ENCODE measurements at regions not wholly inside any gene's neighbourhood (a gene's known extent, or its start where the extent isn't known, plus 50 kb on each side); places are given as distances from the start of the nearest gene placed in this dataset.

DNA sequence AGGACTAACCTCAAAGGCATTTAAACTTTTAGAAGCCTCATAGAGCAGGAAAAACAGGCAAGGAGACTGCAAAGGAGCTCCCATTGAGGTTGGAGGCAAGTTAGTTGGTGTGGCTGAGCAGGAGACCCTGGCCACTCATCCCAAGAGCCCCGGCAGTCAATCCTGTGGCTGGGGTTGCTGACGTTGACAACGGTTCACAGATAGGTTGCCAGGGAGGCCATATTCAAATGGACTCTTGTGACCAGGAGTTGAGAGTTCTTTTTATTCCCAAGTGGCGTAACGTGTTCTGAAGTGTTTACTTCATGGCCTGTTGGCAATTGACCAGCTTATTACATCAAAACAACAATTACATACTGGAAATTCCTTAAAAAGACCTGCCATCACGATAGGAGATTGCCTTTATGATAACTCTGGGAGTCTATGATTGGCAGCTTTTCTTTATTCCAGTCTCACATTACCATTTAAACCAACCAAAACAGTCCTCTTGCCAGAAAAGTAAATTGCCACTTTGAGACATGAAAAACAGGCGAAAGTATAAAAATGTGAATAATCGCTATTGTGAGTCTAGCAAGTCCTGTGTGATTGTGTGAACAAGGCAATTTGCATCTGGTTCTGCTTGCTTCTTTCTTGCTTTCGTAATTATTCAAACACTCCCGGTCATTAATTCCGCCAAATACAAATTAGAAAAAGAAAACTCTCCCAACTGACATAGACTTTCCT, 394.9 kb downstream of the MED10 start:
- no peak for DNase-seq

- DNase-seq = no peak
Observed at GRCh38 chr5:5981562-5981961, 396.8 kb downstream of the MED10 start.

- no peak for DNase-seq
Observed at GRCh38 chr5:5980538-5980895, 397.8 kb downstream of the MED10 start.

- no peak for DNase-seq
Observed at GRCh38 chr5:5979761-5980537, 398.4 kb downstream of the MED10 start.

DNA sequence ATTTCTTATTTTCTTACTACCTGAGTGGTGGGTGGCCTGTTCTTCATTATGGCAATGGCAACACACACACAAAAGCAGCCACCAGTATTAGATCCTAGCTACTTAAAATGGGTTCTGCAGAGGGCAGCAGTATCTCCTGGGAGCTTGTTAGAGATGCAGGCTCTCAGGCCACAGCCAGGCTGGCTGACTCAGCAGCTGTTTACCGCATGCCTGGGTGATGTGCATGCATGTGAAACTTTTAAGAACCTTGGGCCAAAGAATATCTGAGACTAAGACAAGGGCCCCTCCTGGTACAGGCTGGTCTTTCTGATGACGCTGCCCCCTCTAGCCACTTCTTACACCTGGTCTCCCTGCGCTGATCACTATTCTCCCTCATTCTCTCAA, 399.0 kb downstream of the MED10 start:
- DNase-seq = no peak

DNA sequence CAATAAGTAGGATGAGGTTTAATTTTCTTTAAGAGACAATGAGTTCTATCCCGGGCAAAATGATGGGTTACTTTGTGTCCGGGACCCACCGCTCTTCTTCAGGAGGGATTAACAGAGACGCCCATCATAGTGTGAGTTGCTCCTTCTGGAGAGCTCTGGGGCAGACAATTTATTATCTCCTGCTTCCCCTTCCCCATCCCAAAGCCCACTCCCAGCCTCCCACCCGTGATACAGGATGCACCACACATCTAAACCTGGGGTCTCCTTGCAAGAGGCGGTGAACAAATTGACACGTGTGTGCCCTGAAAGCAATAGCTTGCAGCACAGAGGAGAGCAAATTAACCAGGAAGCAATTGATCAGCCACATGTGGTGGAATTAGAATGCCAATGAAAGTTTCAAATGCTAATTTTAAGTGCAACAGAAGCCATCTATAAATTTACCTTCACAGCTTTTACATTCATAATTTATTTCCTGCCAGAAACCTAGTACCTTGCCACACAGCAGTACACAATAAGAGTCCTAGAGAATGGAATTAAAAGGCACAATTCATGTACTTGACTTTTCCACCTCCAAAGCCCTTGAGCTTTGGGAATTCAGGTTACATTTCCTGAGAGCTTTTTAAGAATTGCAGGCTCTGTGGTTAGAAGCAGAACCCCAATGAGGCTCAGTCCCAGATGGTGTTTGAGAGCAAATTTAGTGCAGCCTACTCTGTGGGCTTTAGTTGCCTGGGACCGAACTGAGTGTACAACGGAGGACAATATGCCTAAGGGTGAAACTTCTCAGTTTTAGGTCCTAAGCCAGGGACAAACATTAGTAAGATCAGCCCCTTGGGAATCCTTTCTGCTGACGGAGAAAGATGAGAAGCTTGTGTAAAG, 399.6 kb downstream of the MED10 start:
- no peak for DNase-seq

- no peak for DNase-seq
Observed at GRCh38 chr5:5971203-5971602, 407.1 kb downstream of the MED10 start.

DNA sequence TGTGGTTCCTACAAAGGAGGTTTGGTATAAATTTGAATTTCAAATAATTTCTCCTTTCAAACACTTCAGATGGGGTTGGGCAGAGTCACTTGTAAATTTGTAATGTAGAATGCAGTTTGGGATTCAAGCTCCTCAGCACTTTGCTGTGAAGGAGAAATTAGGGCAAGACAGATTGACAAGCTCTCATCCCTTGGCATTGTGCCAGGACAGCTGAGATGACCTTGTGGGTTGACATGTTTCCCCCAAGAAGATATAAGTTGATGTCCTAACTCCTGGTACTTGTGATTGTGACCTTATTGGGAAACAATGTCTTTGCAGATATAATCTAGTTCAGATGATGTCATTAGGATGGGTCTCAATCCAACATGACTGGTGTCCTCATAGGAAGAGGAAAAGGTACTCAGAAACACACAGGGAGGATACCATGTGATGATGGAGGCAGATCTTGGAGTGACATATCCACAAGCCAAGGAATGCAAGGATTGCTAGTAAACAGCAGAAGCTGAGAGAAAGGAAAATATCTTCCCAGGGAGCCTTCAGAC, 408.3 kb downstream of the MED10 start:
- no peak for DNase-seq

GRCh38 chr5:5968981-5969380, 409.4 kb downstream of the MED10 start:
- no peak for DNase-seq

GRCh38 chr5:5967944-5968343, 410.4 kb downstream of the MED10 start:
- DNase-seq = no peak

DNA sequence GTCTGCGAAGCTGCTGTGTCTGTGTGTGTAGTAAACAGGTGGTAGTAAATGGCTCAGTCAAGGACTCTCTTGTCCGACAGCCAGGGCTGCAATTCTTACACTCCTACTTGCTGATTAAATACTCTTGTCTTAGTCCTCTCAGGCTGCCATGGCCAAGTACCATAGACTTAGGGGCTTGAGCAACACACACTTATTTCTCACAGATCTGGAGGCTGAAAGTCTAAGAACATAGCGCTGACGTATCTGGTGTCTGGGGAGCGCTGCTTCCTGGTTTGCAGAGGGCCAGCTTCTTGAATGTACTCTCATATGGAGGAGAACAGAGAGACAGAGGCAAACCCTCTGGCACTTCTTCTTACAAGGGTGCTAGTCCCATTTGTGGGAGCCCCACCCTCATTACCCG, 411.0 kb downstream of the MED10 start:
- DNase-seq = no peak

- no peak for DNase-seq
Observed at GRCh38 chr5:5965132-5965531, 413.2 kb downstream of the MED10 start.

GRCh38 chr5:5964347-5964746, 414.0 kb downstream of the MED10 start:
- no peak for DNase-seq

GRCh38 chr5:5957737-5958136, 420.6 kb downstream of the MED10 start:
- no peak for DNase-seq

GRCh38 chr5:5954275-5954598, 424.1 kb downstream of the MED10 start:
- DNase-seq = no peak

GRCh38 chr5:5953584-5954274, 424.6 kb downstream of the MED10 start:
- DNase-seq = no peak

- no peak for DNase-seq
Observed at GRCh38 chr5:5951953-5952352, 426.4 kb downstream of the MED10 start.

DNA sequence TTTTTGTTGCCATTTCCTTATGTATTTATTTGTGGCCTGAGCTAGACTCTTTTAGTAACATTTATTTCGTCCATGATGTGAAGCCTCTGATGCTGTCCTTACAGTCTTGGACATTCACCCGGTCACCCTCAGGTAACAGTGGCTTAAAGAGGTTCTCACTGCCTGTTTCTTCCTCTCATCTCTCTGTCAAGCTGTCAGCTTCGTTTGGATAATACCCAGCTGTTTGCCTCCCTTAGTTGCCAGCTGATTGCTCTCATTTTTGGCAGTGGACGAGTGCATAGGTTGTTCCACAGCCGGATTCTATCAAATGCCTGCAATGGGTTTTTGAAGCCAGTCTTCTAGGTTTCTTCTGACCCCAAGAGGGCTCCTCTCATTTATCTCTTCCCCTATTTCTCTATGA, 427.7 kb downstream of the MED10 start:
- DNase-seq = no peak

DNA sequence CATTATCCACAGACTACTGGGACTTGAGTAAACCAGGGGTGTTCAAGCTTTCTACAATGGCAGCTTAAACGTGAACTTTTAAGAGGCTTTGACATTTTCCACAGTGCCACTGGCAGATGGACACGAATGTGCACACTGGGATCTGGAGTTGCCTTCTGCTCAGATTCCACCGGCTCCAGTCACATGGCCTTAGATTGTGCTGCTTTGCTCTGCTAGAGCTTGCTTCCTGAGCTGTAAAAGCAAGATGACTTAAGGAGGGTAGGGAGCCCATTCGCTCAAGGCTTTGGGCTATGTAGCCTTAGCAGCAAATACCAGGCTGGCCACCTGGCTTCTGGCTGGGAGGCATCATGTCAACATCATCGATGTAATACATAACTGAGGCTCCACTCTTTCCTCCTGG, 436.9 kb downstream of the MED10 start:
- DNase-seq = no peak

DNA sequence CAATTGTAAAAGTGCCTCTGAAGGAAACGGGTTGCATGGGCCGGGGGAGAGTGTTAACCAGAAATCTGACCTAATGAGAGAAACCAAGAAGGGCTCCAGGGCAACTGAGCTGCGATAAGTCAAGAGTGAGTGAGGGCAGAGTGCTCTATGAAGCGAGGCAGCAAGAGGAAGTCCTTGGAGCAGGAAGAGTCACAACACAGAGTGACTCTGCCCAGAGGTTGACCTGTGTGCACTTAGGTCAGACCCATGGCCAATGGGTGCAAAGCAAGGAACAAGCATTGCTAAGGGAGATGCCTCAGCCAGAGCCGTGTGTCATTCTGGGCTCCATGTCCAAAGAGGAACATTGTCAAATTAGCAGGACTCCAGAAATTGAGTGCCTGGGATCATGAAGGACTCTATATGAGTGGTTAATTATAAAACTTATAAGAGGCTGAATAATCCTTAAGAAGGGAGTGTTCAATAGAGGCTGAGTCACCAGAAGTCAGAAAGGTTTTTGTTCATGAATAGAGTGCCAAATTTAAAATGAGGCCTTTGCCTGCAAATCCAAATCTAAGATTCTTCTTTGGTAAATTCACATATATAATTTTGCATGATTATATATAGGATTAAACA, 438.5 kb downstream of the MED10 start:
- no peak for DNase-seq

DNA sequence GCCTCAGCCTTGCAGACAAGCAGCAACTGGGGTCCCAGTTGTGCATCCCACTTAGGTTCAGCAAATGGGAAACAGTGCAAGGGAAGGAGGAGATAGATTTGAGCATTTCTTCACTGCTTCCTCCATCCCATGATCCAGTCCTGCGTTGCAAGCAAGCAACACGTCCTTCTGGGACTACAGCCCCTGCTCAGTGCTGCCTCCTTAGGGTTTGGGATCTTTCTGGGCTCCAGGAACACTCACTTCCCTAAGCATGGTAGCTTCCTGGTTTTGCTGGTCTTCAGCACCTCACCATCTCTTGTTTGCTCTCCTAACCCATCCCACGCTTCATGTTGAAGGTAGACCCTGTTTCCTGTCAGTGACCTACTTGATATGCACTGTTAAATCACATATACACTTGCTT, 444.7 kb downstream of the MED10 start:
- DNase-seq = no peak

DNA sequence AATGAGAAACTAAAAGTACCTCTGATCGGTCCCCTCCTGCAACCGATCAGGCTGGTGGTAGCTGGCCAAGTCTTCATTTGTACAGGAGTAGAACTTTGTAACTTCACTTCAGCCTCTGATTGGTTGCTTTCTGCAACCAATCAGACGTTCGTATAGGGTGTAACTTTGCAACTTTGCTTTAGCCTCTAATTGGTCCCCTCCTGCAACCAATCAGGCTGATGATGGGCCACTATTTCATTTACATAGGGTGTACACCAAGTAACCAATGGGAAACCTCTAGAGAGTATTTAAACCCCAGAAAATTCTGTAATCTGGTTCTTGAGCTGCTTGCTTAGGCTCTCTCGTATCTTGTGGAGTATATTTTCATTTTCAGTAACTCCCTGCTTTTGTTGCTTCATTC, 445.5 kb downstream of the MED10 start:
- no peak for DNase-seq

DNA sequence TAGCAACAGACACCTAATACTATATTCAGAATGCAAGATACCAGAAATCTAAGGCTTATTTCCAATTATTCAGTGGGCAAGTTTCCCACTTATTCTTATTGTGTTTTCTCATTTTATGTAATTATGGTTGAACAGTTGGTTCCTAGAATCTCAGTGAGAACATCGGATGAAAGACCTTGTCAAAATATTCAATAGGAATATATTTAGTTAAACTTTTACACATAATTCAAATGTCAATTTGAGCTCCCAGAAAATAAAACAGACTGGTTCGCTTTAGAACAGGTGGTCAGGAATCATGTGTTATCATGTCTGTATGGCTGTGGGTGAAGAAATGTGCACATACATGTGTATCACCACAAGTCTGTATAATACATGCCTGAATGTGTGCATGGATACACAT, 447.8 kb downstream of the MED10 start:
- DNase-seq = no peak
